SK-N-SH (cell line): ENCODE measurements at regions not wholly inside any gene's neighbourhood (a gene's known extent, or its start where the extent isn't known, plus 50 kb on each side); places are given as distances from the start of the nearest gene placed in this dataset.

ENCODE experiments used
- CTCF ChIA-PET: fragments of 300-600, 350-600 bp; formaldehyde crosslinking; extraction: SDS; loops from one replicate; lab custom pipeline; 2021; lab: Yijun Ruan, JAX
- POLR2A ChIA-PET: fragments of 350-600 bp; sonication (Branson Sonifier 250); formaldehyde crosslinking; extraction: SDS; loops from one replicate; lab custom pipeline; 2020; ENCODE audit warnings: antibody characterized with exemption, inconsistent platforms; lab: Yijun Ruan, JAX
- DNase-seq: peaks from one replicate; pipeline ENCODE4 v3.0.0; 2012
- H2AFZ ChIP-seq: fragments of 200-600 bp; sonication (generic); 2 replicates; pipeline ENCODE4 v1.8.1; 2016; ENCODE audit warnings: antibody characterized with exemption, mild to moderate bottlenecking, low read depth
- H3F3A ChIP-seq: fragments of 200-600 bp; sonication (generic); replicated peaks from 2 replicates; pipeline ENCODE3; 2016; ENCODE audit warnings: antibody characterized with exemption, mild to moderate bottlenecking; ENCODE audit not compliant: insufficient read depth
- H3K27ac ChIP-seq, 2 experiments: fragments of 200-500 bp in 1 of 2; fragments of 200-600 bp in 1 of 2; sonication (Bioruptor generic) in 1 of 2; sonication (generic), shearing (Covaris generic) in 1 of 2; 2 replicates each; pipeline versions ENCODE4 v1.5.1 to v1.6.1; 2014 to 2016; ENCODE audit warnings: low read depth in 2 of 2, inconsistent platforms in 1 of 2, low read length in 1 of 2, mild to moderate bottlenecking in 1 of 2, mixed read lengths in 1 of 2
- H3K27me3 ChIP-seq: fragments of 200-600 bp; sonication (generic), shearing (Covaris generic); 2 replicates; pipeline ENCODE4 v1.6.1; 2016; ENCODE audit warnings: mixed run types; ENCODE audit not compliant: insufficient read depth
- H3K36me3 ChIP-seq, 2 experiments: fragments of 200-500 bp in 1 of 2; fragments of 200-600 bp in 1 of 2; sonication (Bioruptor generic) in 1 of 2; sonication (generic) in 1 of 2; replicated peaks in 1 of 2; 2 replicates each; pipeline versions ENCODE3 to v1.5.1; 2014 to 2016; ENCODE audit warnings: low read length in 1 of 2, mild to moderate bottlenecking in 1 of 2; ENCODE audit not compliant: insufficient read depth in 2 of 2, control insufficient read depth in 1 of 2
- H3K4me1 ChIP-seq, 2 experiments: fragments of 200-500 bp in 1 of 2; fragments of 200-600 bp in 1 of 2; sonication (Bioruptor generic) in 1 of 2; sonication (generic), shearing (Covaris generic) in 1 of 2; 2 replicates each; pipeline versions ENCODE4 v1.5.1 to v1.6.1; 2014 to 2016; ENCODE audit warnings: low read depth in 1 of 2, low read length in 1 of 2, mixed run types in 1 of 2; ENCODE audit not compliant: insufficient read depth in 2 of 2, control insufficient read depth in 1 of 2
- H3K4me2 ChIP-seq: fragments of 200-600 bp; sonication (generic), shearing (Covaris generic); 2 replicates; pipeline ENCODE4 v1.6.1; 2017; ENCODE audit warnings: mixed run types
- H3K4me3 ChIP-seq, 2 experiments: fragments of 200-500 bp in 1 of 2; fragments of 200-600 bp in 1 of 2; sonication (Bioruptor generic) in 1 of 2; sonication (generic), shearing (Covaris generic) in 1 of 2; 2 replicates each; pipeline versions ENCODE4 v1.5.1 to v1.8.1; 2014 to 2016; ENCODE audit warnings: low read depth in 2 of 2, inconsistent platforms in 1 of 2, low read length in 1 of 2, mild to moderate bottlenecking in 1 of 2, mixed read lengths in 1 of 2, moderate library complexity in 1 of 2
- H3K79me2 ChIP-seq: fragments of 200-600 bp; sonication (generic); 2 replicates; pipeline ENCODE4 v1.8.1; 2017; ENCODE audit warnings: mild to moderate bottlenecking; ENCODE audit not compliant: insufficient read depth
- H3K9ac ChIP-seq: fragments of 200-600 bp; sonication (generic); 2 replicates; pipeline ENCODE4 v1.6.1; 2017; ENCODE audit warnings: mixed run types
- H3K9me2 ChIP-seq: fragments of 200-600 bp; sonication (generic); 2 replicates; pipeline ENCODE4 v1.6.1; 2017; ENCODE audit warnings: mixed run types
- H3K9me3 ChIP-seq: fragments of 200-600 bp; sonication (generic); 2 replicates; pipeline ENCODE4 v1.6.1; 2017; ENCODE audit warnings: mixed run types, mild to moderate bottlenecking, moderate library complexity
- H4K20me1 ChIP-seq: fragments of 200-600 bp; sonication (generic); 2 replicates; pipeline ENCODE4 v1.6.1; 2017; ENCODE audit warnings: mild to moderate bottlenecking, mixed run types; ENCODE audit not compliant: insufficient read depth
- CHD2 ChIP-seq: fragments of 150-350 bp; IDR thresholded peaks from 2 replicates; pipeline ENCODE4 v1.6.1; 2018; ENCODE audit warnings: low read length; ENCODE audit not compliant: partially characterized antibody
- EP300 ChIP-seq, 2 experiments: IDR thresholded peaks; 2 replicates each; pipeline versions ENCODE4 v1.4.0 to v1.6.1; 2012; ENCODE audit warnings: borderline replicate concordance in 1 of 2, low read depth in 1 of 2, low read length in 1 of 2
- GATA2 ChIP-seq: sonication (generic); formaldehyde crosslinking; IDR thresholded peaks from 2 replicates; pipeline ENCODE4 v1.5.0; 2020; ENCODE audit warnings: mild to moderate bottlenecking, missing genetic modification reagents
- NRF1 ChIP-seq: IDR thresholded peaks from 2 replicates; pipeline ENCODE4 v1.6.1; 2012; ENCODE audit warnings: low read depth, mild to moderate bottlenecking, low read length
- RFX5 ChIP-seq: IDR thresholded peaks from 2 replicates; pipeline ENCODE4 v1.6.1; 2012; ENCODE audit warnings: mild to moderate bottlenecking, improper control_type of control experiment, low read length
- RXRA ChIP-seq: IDR thresholded peaks from 2 replicates; pipeline ENCODE4 v1.4.0; 2012; ENCODE audit warnings: low read depth, mild to moderate bottlenecking, borderline replicate concordance
- SIN3A ChIP-seq: IDR thresholded peaks from 2 replicates; pipeline ENCODE4 v1.6.1; 2012; ENCODE audit warnings: low read depth, mild to moderate bottlenecking, low read length, moderate library complexity, borderline replicate concordance
- SMC3 ChIP-seq: IDR thresholded peaks from 2 replicates; pipeline ENCODE4 v1.6.1; 2012; ENCODE audit warnings: low read depth, low read length, improper control_type of control experiment
- TAF1 ChIP-seq: IDR thresholded peaks from 2 replicates; pipeline ENCODE4 v1.6.1; 2012; ENCODE audit warnings: low read depth, mild to moderate bottlenecking, low read length, moderate library complexity, borderline replicate concordance
- TCF12 ChIP-seq: IDR thresholded peaks from 2 replicates; pipeline ENCODE4 v1.4.0; 2012
- TEAD4 ChIP-seq: IDR thresholded peaks from 2 replicates; pipeline ENCODE4 v1.4.0; 2012; ENCODE audit warnings: mild to moderate bottlenecking, borderline replicate concordance; ENCODE audit not compliant: insufficient read depth
- YY1 ChIP-seq: IDR thresholded peaks from 2 replicates; pipeline ENCODE4 v1.4.0; 2012; ENCODE audit warnings: low read depth, mild to moderate bottlenecking
- WGBS: methylation state at CpG from one replicate; pipeline ENCODE4 v1.1.6; 2017; ENCODE audit warnings: low lambda C conversion rate; 5-methylcytosine and 5-hydroxymethylcytosine counted together
- TF ChIP-seq, protein P1 (sequence below): fragments of 200-600 bp; sonication (generic); IDR thresholded peaks from 2 replicates; pipeline ENCODE4 v1.6.1; 2017; ENCODE audit warnings: antibody characterized with exemption, mild to moderate bottlenecking, moderate library complexity
- TF ChIP-seq, protein P2 (sequence below): IDR thresholded peaks from 2 replicates; pipeline ENCODE4 v1.6.1; 2012; ENCODE audit warnings: mild to moderate bottlenecking, low read depth, low read length, moderate library complexity
- TF ChIP-seq, protein P3 (sequence below): IDR thresholded peaks from 2 replicates; pipeline ENCODE4; 2012
- TF ChIP-seq, protein P4 (sequence below): fragments of 150-350 bp; IDR thresholded peaks from 2 replicates; pipeline ENCODE4 v1.6.1; 2017; ENCODE audit warnings: antibody characterized with exemption, low read length, low read depth, borderline replicate concordance

DNA sequence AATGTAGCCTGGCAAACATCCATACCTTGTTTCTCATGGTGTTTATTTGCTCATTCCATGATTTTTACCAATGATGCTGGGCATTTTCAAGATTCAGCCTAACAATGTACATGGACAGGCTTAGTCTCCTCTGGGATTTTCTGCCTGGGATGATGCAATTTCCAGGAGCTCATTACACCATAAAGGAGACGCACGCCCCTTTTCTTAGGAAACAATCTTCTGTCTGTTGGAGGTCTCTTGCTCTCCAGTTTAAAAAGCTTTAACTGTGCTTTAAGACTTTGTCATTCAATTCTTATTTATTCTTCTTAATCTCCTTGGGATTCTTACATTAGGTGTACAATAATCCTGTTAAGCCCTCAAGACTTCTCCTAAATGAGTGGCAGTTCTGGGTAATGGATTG, 150.3 kb upstream of the NRP1 start (continued):
- TF ChIP-seq, protein P1, sequence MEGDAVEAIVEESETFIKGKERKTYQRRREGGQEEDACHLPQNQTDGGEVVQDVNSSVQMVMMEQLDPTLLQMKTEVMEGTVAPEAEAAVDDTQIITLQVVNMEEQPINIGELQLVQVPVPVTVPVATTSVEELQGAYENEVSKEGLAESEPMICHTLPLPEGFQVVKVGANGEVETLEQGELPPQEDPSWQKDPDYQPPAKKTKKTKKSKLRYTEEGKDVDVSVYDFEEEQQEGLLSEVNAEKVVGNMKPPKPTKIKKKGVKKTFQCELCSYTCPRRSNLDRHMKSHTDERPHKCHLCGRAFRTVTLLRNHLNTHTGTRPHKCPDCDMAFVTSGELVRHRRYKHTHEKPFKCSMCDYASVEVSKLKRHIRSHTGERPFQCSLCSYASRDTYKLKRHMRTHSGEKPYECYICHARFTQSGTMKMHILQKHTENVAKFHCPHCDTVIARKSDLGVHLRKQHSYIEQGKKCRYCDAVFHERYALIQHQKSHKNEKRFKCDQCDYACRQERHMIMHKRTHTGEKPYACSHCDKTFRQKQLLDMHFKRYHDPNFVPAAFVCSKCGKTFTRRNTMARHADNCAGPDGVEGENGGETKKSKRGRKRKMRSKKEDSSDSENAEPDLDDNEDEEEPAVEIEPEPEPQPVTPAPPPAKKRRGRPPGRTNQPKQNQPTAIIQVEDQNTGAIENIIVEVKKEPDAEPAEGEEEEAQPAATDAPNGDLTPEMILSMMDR = no peak
- TF ChIP-seq TEAD4 = no peak
- no peak for TF ChIP-seq SIN3A
- TF ChIP-seq SMC3 = no peak
- no peak for TF ChIP-seq NRF1
- TF ChIP-seq TCF12 = no peak
- TF ChIP-seq RXRA = no peak
- TF ChIP-seq TAF1 = no peak
- TF ChIP-seq GATA2 (CRISPR knock-in tag) = no peak
- TF ChIP-seq RFX5 = no peak

DNA sequence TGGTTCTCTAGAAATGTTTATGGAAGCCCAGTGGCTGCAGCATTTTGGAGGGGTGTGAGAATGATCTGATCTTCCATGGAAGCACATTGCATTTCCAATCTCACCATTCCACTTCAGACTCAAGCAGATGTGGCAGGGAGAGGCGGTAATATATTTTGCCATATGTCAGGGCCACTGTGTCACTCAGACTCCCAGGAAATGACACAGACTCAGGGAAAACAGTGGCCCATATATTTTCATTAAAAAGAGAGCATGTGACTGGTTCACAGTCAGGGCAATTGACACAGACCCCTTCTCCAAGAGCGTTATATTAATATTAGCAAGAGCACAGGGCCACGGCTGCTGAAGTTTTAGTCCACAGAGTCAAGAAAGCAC, 149.3 kb upstream of the NRP1 start:
- Histone ChIP-seq H4K20me1 (no peaks in the 10 kb centered on the region), H3K27ac (no peak overlapping the region), H3K79me2 (no peaks in the 10 kb centered on the region), H3K36me3 (no peaks in the 10 kb centered on the region), H3K27me3 (no peaks in the 10 kb centered on the region), H3K9me3 (no peaks in the 10 kb centered on the region), H2AFZ (no peak overlapping the region), H3K9ac (no peak overlapping the region), H3F3A (no peaks in the 10 kb centered on the region), H3K9me2 (no peaks in the 10 kb centered on the region), H3K4me2 (no peak overlapping the region), H3K4me3 (no peak overlapping the region), H3K4me1 (no peaks in the 10 kb centered on the region; a peak in 1 of 4 replicates)
- ChIA-PET CTCF (no interaction called here), POLR2A (no interaction called here)
- TF ChIP-seq TCF12 = no peak
- TF ChIP-seq YY1 = no peak
- TF ChIP-seq NRF1 = no peak
- no peak for TF ChIP-seq CHD2
- TF ChIP-seq, protein P2, sequence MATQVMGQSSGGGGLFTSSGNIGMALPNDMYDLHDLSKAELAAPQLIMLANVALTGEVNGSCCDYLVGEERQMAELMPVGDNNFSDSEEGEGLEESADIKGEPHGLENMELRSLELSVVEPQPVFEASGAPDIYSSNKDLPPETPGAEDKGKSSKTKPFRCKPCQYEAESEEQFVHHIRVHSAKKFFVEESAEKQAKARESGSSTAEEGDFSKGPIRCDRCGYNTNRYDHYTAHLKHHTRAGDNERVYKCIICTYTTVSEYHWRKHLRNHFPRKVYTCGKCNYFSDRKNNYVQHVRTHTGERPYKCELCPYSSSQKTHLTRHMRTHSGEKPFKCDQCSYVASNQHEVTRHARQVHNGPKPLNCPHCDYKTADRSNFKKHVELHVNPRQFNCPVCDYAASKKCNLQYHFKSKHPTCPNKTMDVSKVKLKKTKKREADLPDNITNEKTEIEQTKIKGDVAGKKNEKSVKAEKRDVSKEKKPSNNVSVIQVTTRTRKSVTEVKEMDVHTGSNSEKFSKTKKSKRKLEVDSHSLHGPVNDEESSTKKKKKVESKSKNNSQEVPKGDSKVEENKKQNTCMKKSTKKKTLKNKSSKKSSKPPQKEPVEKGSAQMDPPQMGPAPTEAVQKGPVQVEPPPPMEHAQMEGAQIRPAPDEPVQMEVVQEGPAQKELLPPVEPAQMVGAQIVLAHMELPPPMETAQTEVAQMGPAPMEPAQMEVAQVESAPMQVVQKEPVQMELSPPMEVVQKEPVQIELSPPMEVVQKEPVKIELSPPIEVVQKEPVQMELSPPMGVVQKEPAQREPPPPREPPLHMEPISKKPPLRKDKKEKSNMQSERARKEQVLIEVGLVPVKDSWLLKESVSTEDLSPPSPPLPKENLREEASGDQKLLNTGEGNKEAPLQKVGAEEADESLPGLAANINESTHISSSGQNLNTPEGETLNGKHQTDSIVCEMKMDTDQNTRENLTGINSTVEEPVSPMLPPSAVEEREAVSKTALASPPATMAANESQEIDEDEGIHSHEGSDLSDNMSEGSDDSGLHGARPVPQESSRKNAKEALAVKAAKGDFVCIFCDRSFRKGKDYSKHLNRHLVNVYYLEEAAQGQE = no peak
- TF ChIP-seq, protein P3, sequence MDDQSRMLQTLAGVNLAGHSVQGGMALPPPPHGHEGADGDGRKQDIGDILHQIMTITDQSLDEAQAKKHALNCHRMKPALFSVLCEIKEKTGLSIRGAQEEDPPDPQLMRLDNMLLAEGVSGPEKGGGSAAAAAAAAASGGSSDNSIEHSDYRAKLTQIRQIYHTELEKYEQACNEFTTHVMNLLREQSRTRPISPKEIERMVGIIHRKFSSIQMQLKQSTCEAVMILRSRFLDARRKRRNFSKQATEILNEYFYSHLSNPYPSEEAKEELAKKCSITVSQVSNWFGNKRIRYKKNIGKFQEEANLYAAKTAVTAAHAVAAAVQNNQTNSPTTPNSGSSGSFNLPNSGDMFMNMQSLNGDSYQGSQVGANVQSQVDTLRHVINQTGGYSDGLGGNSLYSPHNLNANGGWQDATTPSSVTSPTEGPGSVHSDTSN = no peak
- no peak for TF ChIP-seq GATA2 (CRISPR knock-in tag)
- no peak for TF ChIP-seq TEAD4
- TF ChIP-seq SIN3A = no peak
- no peak for TF ChIP-seq SMC3
- no peak for TF ChIP-seq EP300 (IDR thresholded peaks at IDR 0.05; ENCODE audit: borderline replicate concordance in 1 of 2, low read depth in 1 of 2, low read length in 1 of 2)
- no peak for TF ChIP-seq RXRA
- TF ChIP-seq, protein P4, sequence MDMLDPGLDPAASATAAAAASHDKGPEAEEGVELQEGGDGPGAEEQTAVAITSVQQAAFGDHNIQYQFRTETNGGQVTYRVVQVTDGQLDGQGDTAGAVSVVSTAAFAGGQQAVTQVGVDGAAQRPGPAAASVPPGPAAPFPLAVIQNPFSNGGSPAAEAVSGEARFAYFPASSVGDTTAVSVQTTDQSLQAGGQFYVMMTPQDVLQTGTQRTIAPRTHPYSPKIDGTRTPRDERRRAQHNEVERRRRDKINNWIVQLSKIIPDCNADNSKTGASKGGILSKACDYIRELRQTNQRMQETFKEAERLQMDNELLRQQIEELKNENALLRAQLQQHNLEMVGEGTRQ = no peak
- no peak for DNase-seq
- 91% methylated on average over 2 of the region's 3 CpGs for WGBS
